NOMO-1 (cell line): ENCODE measurements at regions not wholly inside any gene's neighbourhood (a gene's known extent, or its start where the extent isn't known, plus 50 kb on each side); places are given as distances from the start of the nearest gene placed in this dataset.

Experiments used
- DNase-seq, 2 experiments: peaks; one replicate each; lab custom pipeline; 2025; ENCODE audit not compliant: unreplicated experiment in 2 of 2; lab: John Stamatoyannopoulos, UW

DNA sequence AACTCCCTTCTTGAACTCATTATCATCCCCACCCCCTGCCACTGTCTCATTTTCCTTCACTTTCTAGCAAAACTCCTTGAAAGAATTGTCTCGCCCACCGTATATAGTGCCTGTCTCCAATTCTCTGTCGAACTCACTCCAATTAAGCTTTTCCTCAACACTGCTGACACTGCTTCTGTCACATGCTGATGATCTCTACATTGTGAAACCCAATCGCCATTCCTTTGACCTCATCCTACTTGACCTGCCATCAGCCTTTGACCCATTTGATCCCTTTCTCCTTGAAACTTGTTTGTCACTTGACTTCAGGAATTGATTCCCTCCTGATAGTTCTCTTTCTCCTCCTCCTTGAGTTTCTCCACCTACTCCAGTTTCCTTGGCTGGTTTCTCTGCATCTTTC lies 54.8 kb downstream of the CCDC71L start:
- DNase-seq: no peak

DNA sequence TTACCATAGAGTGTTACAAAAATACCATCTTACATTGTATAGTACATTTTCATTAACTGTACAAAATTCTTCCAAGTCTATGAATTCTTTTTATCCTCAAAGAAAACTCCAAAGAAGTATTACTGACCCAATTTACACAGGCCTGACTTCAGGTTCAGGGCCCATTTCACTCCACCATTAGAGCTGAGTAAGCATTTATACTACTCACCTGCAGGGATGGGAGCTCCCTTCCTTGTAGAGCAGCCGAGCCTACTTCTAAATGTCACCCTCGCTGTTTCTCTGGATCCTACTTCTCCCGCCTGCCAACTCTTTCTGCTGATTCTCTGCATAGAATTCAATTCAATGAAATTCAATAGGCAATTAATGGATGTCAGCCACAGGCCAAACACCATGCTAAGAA lies 56.0 kb downstream of the CCDC71L start:
- no peak for DNase-seq

- peak in 1 of 2 experiments; percentile 1 for DNase-seq
Observed at GRCh38 chr7:106604303-106604924, 56.5 kb downstream of the CCDC71L start.

- DNase-seq: no peak
Observed at GRCh38 chr7:106603346-106603745, 57.6 kb downstream of the CCDC71L start.

GRCh38 chr7:106602062-106602461 lies 58.9 kb downstream of the CCDC71L start:
- no peak for DNase-seq

DNA sequence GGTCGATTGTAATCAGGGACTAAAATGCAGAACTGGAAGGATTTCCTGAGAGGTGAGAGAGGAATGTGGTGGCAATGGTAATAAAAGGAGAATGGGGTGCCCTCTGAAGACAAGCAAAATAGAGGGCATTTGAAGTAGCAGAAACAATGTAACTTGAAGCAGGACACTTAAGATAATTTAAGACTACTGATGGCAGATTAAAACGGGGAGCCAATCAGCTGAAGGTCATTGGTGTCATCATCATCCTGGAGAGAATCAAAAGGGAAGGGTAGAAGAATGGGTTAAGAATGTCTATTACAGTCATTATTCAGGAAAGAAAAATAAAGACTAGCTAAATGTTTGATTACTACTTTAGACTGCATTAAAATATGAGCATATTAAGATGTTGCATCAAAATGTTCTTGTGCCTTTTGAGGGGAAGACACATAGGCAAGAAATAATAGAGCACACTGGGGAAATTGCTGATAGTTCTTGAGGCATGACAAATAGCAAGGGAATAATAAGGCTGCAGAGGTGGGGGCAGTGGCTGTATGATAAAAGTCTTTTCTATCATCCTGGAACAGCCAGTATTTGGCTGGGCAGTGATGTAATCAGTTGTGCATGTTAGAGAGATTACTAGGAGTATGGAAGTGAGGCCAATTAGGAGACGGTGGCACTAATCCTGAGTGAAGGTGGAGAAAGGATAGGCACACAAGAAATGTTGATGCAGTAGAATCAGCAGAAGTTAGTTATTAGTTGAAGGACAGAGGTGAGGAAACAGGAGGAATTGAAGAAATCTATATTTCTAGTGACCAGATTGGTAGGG lies 60.2 kb downstream of the CCDC71L start:
- DNase-seq: no peak

DNA sequence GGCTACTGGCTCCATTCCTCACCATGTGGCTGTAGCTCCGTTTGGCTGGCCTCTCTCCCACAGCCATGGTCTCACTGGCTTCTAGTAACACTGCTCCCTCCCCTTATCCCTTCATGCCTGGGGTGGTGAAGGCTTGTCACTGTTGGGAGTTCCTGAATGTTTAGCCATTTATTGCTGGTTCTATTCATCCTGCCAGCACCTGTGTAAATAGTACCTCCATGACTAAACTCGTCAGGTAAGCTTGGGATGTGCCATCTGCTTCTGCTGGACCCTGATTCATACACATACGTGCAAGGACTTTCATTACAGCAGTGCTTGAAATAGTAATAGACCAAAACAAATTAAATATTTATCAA lies 61.6 kb downstream of the CCDC71L start:
- no peak for DNase-seq

GRCh38 chr7:106598663-106599342 lies 62.2 kb downstream of the CCDC71L start:
- peak; percentile 4 to 58 for DNase-seq

DNA sequence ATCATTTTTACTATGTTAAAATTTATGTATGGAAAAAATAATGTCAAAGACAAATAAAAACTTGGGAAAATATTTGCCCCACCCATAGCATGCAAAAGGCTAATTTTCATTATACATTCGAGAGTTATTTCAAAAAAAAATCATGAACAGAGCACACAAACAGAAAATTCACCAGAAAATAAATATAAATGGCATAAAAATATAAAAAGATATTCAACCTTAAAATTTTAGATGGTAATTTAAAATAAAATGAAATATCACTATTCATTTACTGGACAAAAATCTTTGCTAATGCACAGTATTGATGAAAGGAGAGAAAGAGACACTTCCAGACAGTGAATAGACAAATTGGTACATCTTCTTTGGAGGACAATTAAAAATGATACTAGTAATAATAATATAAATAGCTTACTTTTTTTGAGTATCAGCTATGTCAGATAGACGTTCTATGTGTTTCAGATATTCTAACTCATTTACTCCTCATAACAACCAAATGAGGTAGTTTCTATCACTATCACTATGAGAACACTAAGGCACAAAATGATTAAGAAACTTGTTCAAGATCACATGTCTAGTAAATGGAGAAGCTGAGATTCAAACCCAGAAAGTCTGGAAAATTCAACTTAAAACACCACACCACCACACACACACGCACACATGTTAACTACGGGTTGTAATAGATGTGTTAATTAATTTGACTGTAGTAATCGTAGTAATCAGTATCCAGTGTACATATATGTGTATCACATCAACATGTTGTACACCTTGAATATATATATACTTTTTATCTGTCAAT lies 63.0 kb downstream of the CCDC71L start:
- no peak for DNase-seq

DNA sequence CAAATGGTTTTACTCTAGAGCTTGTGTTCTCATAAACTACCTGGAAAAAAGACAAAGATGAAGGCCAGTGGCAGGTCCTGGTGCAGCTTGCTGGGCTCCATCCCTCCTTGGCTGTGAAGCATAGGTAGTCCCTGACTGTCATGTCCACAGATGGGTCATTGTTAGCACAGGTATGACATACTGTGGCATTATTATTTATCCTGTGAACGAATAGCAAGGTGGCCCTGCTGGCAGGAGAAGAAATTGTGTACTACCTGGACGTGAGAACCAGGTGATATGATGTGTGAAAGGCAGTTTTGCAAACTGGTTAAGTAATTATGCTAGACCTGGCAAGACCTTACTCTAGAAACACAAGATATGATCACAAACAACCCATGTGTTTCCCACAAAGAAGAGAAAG lies 63.9 kb downstream of the CCDC71L start:
- no peak for DNase-seq

DNA sequence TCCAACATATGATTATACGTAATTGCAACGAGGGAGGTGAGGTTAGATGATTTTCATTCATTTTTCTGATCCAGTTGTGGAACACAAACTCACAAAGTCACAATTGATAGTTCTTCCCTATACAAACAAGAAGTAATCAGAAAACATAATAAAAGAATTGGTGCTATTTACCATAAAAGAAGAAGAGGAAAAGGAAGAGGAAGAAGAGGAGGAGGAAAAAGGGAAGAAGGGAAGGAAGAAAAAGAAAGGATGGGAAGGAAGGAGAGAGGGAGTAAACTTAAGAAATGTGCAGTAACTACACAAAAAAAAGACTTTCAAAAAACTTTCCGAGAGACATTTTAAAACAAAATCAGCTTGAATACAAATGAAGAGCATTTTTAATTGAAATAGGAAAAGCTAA lies 65.0 kb downstream of the CCDC71L start:
- DNase-seq: no peak

GRCh38 chr7:106593028-106593417 lies 67.9 kb downstream of the CCDC71L start:
- no peak for DNase-seq

DNA sequence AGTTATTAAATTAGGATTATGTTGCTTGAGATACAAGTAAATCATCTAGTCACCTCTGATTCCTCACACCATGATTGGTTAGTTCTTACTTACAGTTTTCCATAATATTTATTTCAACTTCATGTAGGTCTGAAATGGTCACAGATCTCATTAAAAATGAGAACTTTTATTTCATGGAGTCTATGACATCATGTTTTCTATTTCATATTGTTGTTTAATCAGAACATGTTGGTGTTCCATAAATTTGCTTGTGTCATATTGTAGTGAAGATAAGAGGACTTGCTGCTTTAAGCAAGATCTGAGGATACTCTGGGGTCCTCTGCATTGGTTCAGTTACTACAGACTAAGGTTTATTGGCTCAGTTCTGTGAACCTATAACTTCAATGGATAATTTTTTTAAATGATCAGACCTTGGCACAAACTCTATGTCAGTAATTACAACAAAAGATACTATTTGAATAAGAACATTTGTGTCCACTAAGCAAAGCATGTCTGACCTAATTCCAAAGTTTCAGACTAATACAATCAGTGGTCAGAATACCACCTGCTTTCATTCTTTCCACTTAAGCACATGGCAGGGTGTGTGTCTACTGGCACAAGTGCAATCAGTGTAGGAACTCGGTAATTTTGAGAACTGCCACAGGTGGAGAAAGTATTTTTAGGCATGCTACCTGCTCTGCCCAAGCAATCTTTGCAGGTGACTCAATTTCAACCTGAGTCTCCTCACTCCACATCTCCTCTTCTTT lies 68.5 kb downstream of the CCDC71L start:
- no peak for DNase-seq

DNA sequence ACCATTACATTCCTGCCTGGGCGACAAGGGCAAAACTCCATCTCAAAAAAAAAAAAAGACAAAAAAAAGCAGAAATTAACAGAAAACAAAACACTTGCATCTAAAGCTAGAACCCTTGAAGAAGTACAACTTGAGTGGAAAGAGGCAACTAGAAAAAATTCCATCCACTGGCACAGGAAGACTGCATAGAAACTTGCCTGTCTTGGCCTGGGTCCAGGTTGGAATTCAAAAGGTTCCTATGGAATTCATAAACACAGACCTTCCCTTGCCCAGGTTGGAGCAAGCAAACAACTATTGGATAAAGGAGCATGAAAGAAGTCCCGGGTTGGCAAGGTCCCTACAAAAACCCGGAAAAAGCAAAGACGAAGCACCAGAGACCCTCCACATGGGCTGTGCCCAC lies 69.8 kb downstream of the CCDC71L start:
- no peak for DNase-seq

GRCh38 chr7:106590209-106590816 lies 70.6 kb downstream of the CCDC71L start:
- DNase-seq: no peak

GRCh38 chr7:106589198-106589879 lies 71.6 kb downstream of the CCDC71L start:
- DNase-seq: no peak

GRCh38 chr7:106588422-106589197 lies 72.3 kb downstream of the CCDC71L start:
- DNase-seq: no peak

GRCh38 chr7:106584914-106585759 lies 75.8 kb downstream of the CCDC71L start:
- no peak for DNase-seq
